ENCODE measurements at regions not wholly inside any gene's neighbourhood (a gene's known extent, or its start where the extent isn't known, plus 50 kb on each side); places are given as distances from the start of the nearest gene placed in this dataset.

- no peak for TF ChIP-seq MXI1 (IDR thresholded peaks at IDR 0.05; ENCODE audit: low read depth, low read length)
Observed at GRCh38 chr5:101917166-101917565, 378.9 kb downstream of the SLCO4C1 start (continued).

- ChIA-PET CTCF (no interaction called here), POLR2A (no interaction called here)
- Histone ChIP-seq H3F3A (replicated peaks; ENCODE audit: insufficient read depth) (no peaks in the 10 kb centered on the region), H3K79me2 (ENCODE audit: insufficient read depth) (no peaks in the 10 kb centered on the region), H3K27me3 (ENCODE audit: insufficient read depth) (no peaks in the 10 kb centered on the region), H4K20me1 (ENCODE audit: insufficient read depth) (no peaks in the 10 kb centered on the region), H3K4me2 (no peak overlapping the region), H2AFZ (ENCODE audit: low read depth) (no peak overlapping the region), H3K9me3 (no peaks in the 10 kb centered on the region), H3K9me2 (no peaks in the 10 kb centered on the region), H3K36me3 (replicated peaks in 1 of 2; ENCODE audit: control insufficient read depth in 1 of 2, insufficient read depth in 2 of 2, low read length in 1 of 2) (no peaks in the 10 kb centered on the region), H3K27ac (ENCODE audit: low read depth in 2 of 2, low read length in 1 of 2) (no peak overlapping the region), H3K4me1 (ENCODE audit: control insufficient read depth in 1 of 2, insufficient read depth in 2 of 2, low read depth in 1 of 2, low read length in 1 of 2) (no peaks in the 10 kb centered on the region; a peak in 1 of 4 replicates), H3K4me3 (ENCODE audit: low read depth in 2 of 2, low read length in 1 of 2) (no peak overlapping the region), H3K9ac (no peak overlapping the region)
- DNase-seq, result no peak
- 51% methylated on average over 7 of the region's 7 CpGs for WGBS (ENCODE audit: low lambda C conversion rate)
- no peak for TF ChIP-seq MEF2A (IDR thresholded peaks at IDR 0.05; ENCODE audit: borderline replicate concordance, low read depth)
- no peak for TF ChIP-seq FOSL2 (IDR thresholded peaks at IDR 0.05; ENCODE audit: borderline replicate concordance, low read depth)
- no peak for TF ChIP-seq PBX3 (IDR thresholded peaks at IDR 0.05)
- no peak for TF ChIP-seq IRF3 (IDR thresholded peaks at IDR 0.05; ENCODE audit: low read depth, low read length)
- no peak for TF ChIP-seq TCF12 (IDR thresholded peaks at IDR 0.05)
- TF ChIP-seq RCOR1 (IDR thresholded peaks at IDR 0.05; ENCODE audit: low read length), result no peak
- TF ChIP-seq GABPA (IDR thresholded peaks at IDR 0.05; ENCODE audit: low read depth), result no peak
Observed at GRCh38 chr5:101915554-101915953, 380.5 kb downstream of the SLCO4C1 start.

- Histone ChIP-seq H3F3A (replicated peaks; ENCODE audit: insufficient read depth) (no peaks in the 10 kb centered on the region), H2AFZ (ENCODE audit: low read depth) (no peak overlapping the region), H3K79me2 (ENCODE audit: insufficient read depth) (no peaks in the 10 kb centered on the region), H3K36me3 (replicated peaks in 1 of 2; ENCODE audit: control insufficient read depth in 1 of 2, insufficient read depth in 2 of 2, low read length in 1 of 2) (no peaks in the 10 kb centered on the region), H3K9ac (no peak overlapping the region), H3K27ac (ENCODE audit: low read depth in 2 of 2, low read length in 1 of 2) (no peak overlapping the region), H3K27me3 (ENCODE audit: insufficient read depth) (no peaks in the 10 kb centered on the region), H3K4me1 (ENCODE audit: control insufficient read depth in 1 of 2, insufficient read depth in 2 of 2, low read depth in 1 of 2, low read length in 1 of 2) (no peaks in the 10 kb centered on the region), H4K20me1 (ENCODE audit: insufficient read depth) (no peaks in the 10 kb centered on the region), H3K4me2 (no peak overlapping the region), H3K4me3 (ENCODE audit: low read depth in 2 of 2, low read length in 1 of 2) (no peak overlapping the region), H3K9me2 (no peaks in the 10 kb centered on the region), H3K9me3 (no peaks in the 10 kb centered on the region)
- CTCF ChIA-PET, result interaction anchor here (1.8 kb wide), 1 partner anchor 38 kb away, joined by 5 read pairs; no protein-coding TSS in a partner anchor
- WGBS (ENCODE audit: low lambda C conversion rate), result 5% methylated on average over 1 of the region's 1 CpG
- POLR2A ChIA-PET, result no interaction called here
- DNase-seq, result no peak
- TF ChIP-seq GABPA (IDR thresholded peaks at IDR 0.05; ENCODE audit: low read depth) (no peak), CHD2 (IDR thresholded peaks at IDR 0.05; ENCODE audit: low read length, partially characterized antibody) (no peak), REST (IDR thresholded peaks at IDR 0.05; ENCODE audit: low read depth, low read length) (no peak), NRF1 (IDR thresholded peaks at IDR 0.05; ENCODE audit: low read depth, low read length) (no peak), RXRA (IDR thresholded peaks at IDR 0.05; ENCODE audit: borderline replicate concordance, low read depth) (no peak)
Observed at GRCh38 chr5:101904736-101905135, 391.3 kb downstream of the SLCO4C1 start.

All from SK-N-SH (cell line).